ENCODE measurements at regions not wholly inside any gene's neighbourhood (a gene's known extent, or its start where the extent isn't known, plus 50 kb on each side); places are given as distances from the start of the nearest gene placed in this dataset.

GRCh38 chr2:147033044-147033443 is 811.8 kb upstream of the ACVR2A start:
- TF ChIP-seq CTCF (IDR thresholded peaks at IDR 0.05) (no peak), POLR2AphosphoS5 (IDR thresholded peaks at IDR 0.05) (no peak), POLR2A (IDR thresholded peaks at IDR 0.05) (no peak)
